ENCODE measurements at regions not wholly inside any gene's neighbourhood (a gene's known extent, or its start where the extent isn't known, plus 50 kb on each side); places are given as distances from the start of the nearest gene placed in this dataset.

- DNase-seq (ENCODE audit: extremely low read depth, low read depth), result peak; percentile 31
- TF ChIP-seq, protein P1, sequence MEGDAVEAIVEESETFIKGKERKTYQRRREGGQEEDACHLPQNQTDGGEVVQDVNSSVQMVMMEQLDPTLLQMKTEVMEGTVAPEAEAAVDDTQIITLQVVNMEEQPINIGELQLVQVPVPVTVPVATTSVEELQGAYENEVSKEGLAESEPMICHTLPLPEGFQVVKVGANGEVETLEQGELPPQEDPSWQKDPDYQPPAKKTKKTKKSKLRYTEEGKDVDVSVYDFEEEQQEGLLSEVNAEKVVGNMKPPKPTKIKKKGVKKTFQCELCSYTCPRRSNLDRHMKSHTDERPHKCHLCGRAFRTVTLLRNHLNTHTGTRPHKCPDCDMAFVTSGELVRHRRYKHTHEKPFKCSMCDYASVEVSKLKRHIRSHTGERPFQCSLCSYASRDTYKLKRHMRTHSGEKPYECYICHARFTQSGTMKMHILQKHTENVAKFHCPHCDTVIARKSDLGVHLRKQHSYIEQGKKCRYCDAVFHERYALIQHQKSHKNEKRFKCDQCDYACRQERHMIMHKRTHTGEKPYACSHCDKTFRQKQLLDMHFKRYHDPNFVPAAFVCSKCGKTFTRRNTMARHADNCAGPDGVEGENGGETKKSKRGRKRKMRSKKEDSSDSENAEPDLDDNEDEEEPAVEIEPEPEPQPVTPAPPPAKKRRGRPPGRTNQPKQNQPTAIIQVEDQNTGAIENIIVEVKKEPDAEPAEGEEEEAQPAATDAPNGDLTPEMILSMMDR (IDR thresholded peaks at IDR 0.05; ENCODE audit: low read depth, low read length), result no peak
Measured at GRCh38 chr18:5772306-5773105, 122.8 kb downstream of the TMEM200C start.

- DNase-seq (ENCODE audit: extremely low read depth, low read depth), result no peak
- TF ChIP-seq, protein P1 (IDR thresholded peaks at IDR 0.05; ENCODE audit: low read depth, low read length), result no peak
Measured at GRCh38 chr18:5771343-5771742, 124.0 kb downstream of the TMEM200C start.

- TF ChIP-seq, protein P1 (IDR thresholded peaks at IDR 0.05; ENCODE audit: low read depth, low read length), result no peak
- DNase-seq (ENCODE audit: extremely low read depth, low read depth), result no peak
Measured at GRCh38 chr18:5770176-5770575, 125.1 kb downstream of the TMEM200C start.

- no peak for DNase-seq (ENCODE audit: extremely low read depth, low read depth)
- TF ChIP-seq, protein P1 (IDR thresholded peaks at IDR 0.05; ENCODE audit: low read depth, low read length), result no peak
Measured at GRCh38 chr18:5768454-5768853, 126.9 kb downstream of the TMEM200C start.

DNA sequence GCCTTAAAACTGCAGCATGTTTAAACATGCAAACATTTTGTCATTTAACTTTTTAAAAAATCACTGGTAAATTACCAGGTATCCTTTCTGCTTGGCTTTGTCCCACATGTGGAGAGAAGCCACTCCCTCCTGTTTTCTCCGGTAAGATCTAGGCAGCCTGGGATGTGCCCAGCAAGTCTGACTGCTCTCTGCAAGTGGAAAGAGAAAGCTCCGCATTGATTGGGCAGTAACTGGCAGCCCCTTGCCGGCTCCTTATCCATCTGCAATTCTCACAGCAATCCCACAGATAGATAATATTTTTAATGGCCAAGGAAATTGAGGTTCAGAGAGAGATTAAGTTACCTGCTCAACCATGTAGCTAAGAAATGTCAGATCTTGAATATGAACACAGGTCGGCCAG, 136.1 kb downstream of the TMEM200C start:
- TF ChIP-seq, protein P1 (IDR thresholded peaks at IDR 0.05; ENCODE audit: low read depth, low read length), result no peak
- DNase-seq (ENCODE audit: extremely low read depth, low read depth), result no peak

DNA sequence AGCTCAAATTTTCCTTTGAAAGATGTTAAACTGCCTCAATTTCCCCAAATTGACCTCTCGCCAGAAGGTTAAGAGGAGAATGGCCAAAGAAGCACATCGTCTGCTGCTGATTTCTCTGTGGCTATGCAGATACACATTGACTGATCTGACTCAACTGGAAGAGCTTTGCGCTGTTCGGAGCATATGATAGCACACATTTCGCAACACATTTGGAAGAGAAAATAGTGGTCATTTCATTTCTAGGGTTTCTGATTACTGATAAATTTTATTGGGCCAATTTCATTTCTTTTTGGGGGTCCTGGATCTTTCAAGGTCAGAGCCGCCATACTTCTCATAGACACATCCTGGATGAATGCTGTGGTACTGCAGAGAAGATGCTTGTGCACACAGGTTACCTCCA, 138.5 kb downstream of the TMEM200C start:
- no peak for DNase-seq (ENCODE audit: extremely low read depth, low read depth)
- TF ChIP-seq, protein P1 (IDR thresholded peaks at IDR 0.05; ENCODE audit: low read depth, low read length), result no peak

- TF ChIP-seq, protein P1 (IDR thresholded peaks at IDR 0.05; ENCODE audit: low read depth, low read length), result no peak
- no peak for DNase-seq (ENCODE audit: extremely low read depth, low read depth)
Measured at GRCh38 chr18:5747678-5748077, 147.6 kb downstream of the TMEM200C start.

Data from AG09319 (cell line).